ENCODE measurements at regions not wholly inside any gene's neighbourhood (a gene's known extent, or its start where the extent isn't known, plus 50 kb on each side); places are given as distances from the start of the nearest gene placed in this dataset.

- TF ChIP-seq EZH2 (IDR thresholded peaks at IDR 0.05; ENCODE audit: low read depth, unreplicated experiment) (no peak), CTCF (conservative IDR thresholded peaks at IDR 0.05; ENCODE audit: low read depth in 2 of 2) (no peak), NANOG (IDR thresholded peaks at IDR 0.05; ENCODE audit: borderline replicate concordance) (no peak), JUNB (IDR thresholded peaks at IDR 0.05; ENCODE audit: unreplicated experiment) (no peak), REST (IDR thresholded peaks at IDR 0.05; ENCODE audit: unreplicated experiment) (no peak), EZH2phosphoT487 (IDR thresholded peaks at IDR 0.05; ENCODE audit: unreplicated experiment) (no peak), POLR2AphosphoS5 (IDR thresholded peaks at IDR 0.05; ENCODE audit: low read depth) (no peak), ETS1 (IDR thresholded peaks at IDR 0.05) (no peak), ZNF331 (CRISPR knock-in tag; IDR thresholded peaks at IDR 0.05; ENCODE audit: low read depth) (no peak), CREB1 (CRISPR knock-in tag; IDR thresholded peaks at IDR 0.05; ENCODE audit: low read depth) (no peak), ZNF114 (CRISPR knock-in tag; IDR thresholded peaks at IDR 0.05) (no peak)
Measured at GRCh38 chr2:39854771-39855170, 75.7 kb upstream of the THUMPD2 start.

Data from GM23338 (cell line).